H1 (cell line): ENCODE measurements at regions not wholly inside any gene's neighbourhood (a gene's known extent, or its start where the extent isn't known, plus 50 kb on each side); places are given as distances from the start of the nearest gene placed in this dataset.

Experiments used
- CTCF ChIA-PET: fragments of 300-600 bp; sonication (Branson Sonifier 250); formaldehyde crosslinking; loops from one replicate; lab custom pipeline; 2021; ENCODE audit not compliant: partially characterized antibody; lab: Charles Lee
- POLR2A ChIA-PET: fragments of 300-600 bp; sonication (Branson Sonifier 250); formaldehyde crosslinking; loops from one replicate; lab custom pipeline; 2021; ENCODE audit warnings: inconsistent platforms; ENCODE audit not compliant: partially characterized antibody; lab: Charles Lee
- DNase-seq, 2 experiments: peaks; one replicate each; pipeline versions ENCODE4 v3.0.0 to v3.0.0-alpha.2; 2010 to 2022; ENCODE audit warnings: low spot score in 2 of 2, low read depth in 1 of 2, mixed read lengths in 1 of 2
- FAIRE-seq: peaks from 2 replicates; lab custom pipeline; 2011; peaks lifted over from hg19 to GRCh38; lab: Jason Lieb, UNC
- H2AFZ ChIP-seq: 2 replicates; pipeline ENCODE4 v1.8.1; 2012; ENCODE audit warnings: low read length, inconsistent platforms
- H2AK5ac ChIP-seq: 2 replicates; pipeline ENCODE4 v1.6.1; 2013; ENCODE audit warnings: low read depth, low read length
- H2BK120ac ChIP-seq: replicated peaks from 2 replicates; pipeline ENCODE3; 2013; ENCODE audit warnings: low read depth, low read length, inconsistent platforms
- H2BK12ac ChIP-seq: 2 replicates; pipeline ENCODE4 v1.6.1; 2013; ENCODE audit warnings: low read depth, low read length
- H2BK15ac ChIP-seq: 2 replicates; pipeline ENCODE4 v1.6.1; 2013; ENCODE audit warnings: low read length
- H2BK20ac ChIP-seq: 2 replicates; pipeline ENCODE4 v1.6.1; 2013; ENCODE audit warnings: low read length
- H2BK5ac ChIP-seq: 2 replicates; pipeline ENCODE4 v1.6.1; 2013; ENCODE audit warnings: low read depth, low read length
- H3K14ac ChIP-seq: 2 replicates; pipeline ENCODE4 v1.6.1; 2013; ENCODE audit warnings: inconsistent platforms; ENCODE audit not compliant: insufficient read length
- H3K18ac ChIP-seq: 2 replicates; pipeline ENCODE4 v1.6.1; 2013; ENCODE audit warnings: low read length; ENCODE audit errors: extremely low read depth
- H3K23ac ChIP-seq: 2 replicates; pipeline ENCODE4 v1.6.1; 2013; ENCODE audit warnings: inconsistent platforms; ENCODE audit not compliant: insufficient read length
- H3K23me2 ChIP-seq: 2 replicates; pipeline ENCODE4 v1.6.1; 2013; ENCODE audit warnings: low read depth, low read length
- H3K27ac ChIP-seq: 2 replicates; pipeline ENCODE4 v1.6.1; 2011; ENCODE audit warnings: low read depth, low read length, inconsistent platforms
- H3K27me3 ChIP-seq, 4 experiments: replicated peaks in 1 of 4; 1 replicate in 1 of 4; 2 replicates in 3 of 4; pipeline versions ENCODE4 v1.6.1 to v1.8.1; 2011 to 2013; ENCODE audit warnings: low read length in 3 of 4, mild to moderate bottlenecking in 3 of 4, inconsistent platforms in 2 of 4, mixed read lengths in 2 of 4, moderate library complexity in 1 of 4; ENCODE audit not compliant: control insufficient read depth in 3 of 4, insufficient read depth in 3 of 4; ENCODE audit errors: extremely low read depth in 1 of 4
- H3K36me3 ChIP-seq, 4 experiments: 2 replicates each; pipeline versions ENCODE4 v1.6.1 to v1.8.1; 2011 to 2013; ENCODE audit warnings: mild to moderate bottlenecking in 4 of 4, low read length in 3 of 4, moderate library complexity in 2 of 4, control low read depth in 1 of 4, inconsistent platforms in 1 of 4; ENCODE audit not compliant: insufficient read depth in 4 of 4, control insufficient read depth in 2 of 4
- H3K4ac ChIP-seq: replicated peaks from 2 replicates; pipeline ENCODE3; 2013; ENCODE audit warnings: low read length, low read depth, mixed read lengths, inconsistent platforms; ENCODE audit not compliant: insufficient read length
- H3K4me1 ChIP-seq, 4 experiments: replicated peaks in 1 of 4; 1 replicate in 1 of 4; 2 replicates in 3 of 4; pipeline versions ENCODE4 v1.6.1 to v1.8.1; 2011 to 2013; ENCODE audit warnings: low read length in 3 of 4, inconsistent platforms in 2 of 4, mixed read lengths in 1 of 4; ENCODE audit not compliant: insufficient read depth in 4 of 4, control insufficient read depth in 3 of 4
- H3K4me2 ChIP-seq, 2 experiments: 2 replicates each; pipeline versions ENCODE4 v1.6.1 to v1.8.1; 2011 to 2013; ENCODE audit warnings: low read depth in 2 of 2, low read length in 2 of 2, control low read depth in 1 of 2, inconsistent platforms in 1 of 2, mild to moderate bottlenecking in 1 of 2; ENCODE audit not compliant: insufficient read depth in 1 of 2
- H3K4me3 ChIP-seq, 4 experiments: fragments of 200-600, 300-600 bp in 1 of 4; sonication (generic), shearing (Covaris generic), sonication (Bioruptor Twin) in 1 of 4; 2 replicates each; pipeline versions ENCODE4 v1.5.1 to v1.8.1; 2011 to 2016; ENCODE audit warnings: low read length in 4 of 4, low read depth in 3 of 4, control low read depth in 2 of 4, inconsistent platforms in 2 of 4, mild to moderate bottlenecking in 2 of 4, mixed read lengths in 1 of 4, moderate library complexity in 1 of 4; ENCODE audit not compliant: insufficient read depth in 2 of 4; ENCODE audit errors: extremely low read depth in 1 of 4
- H3K56ac ChIP-seq: replicated peaks from 2 replicates; pipeline ENCODE3; 2013; ENCODE audit warnings: low read depth, mild to moderate bottlenecking, mixed read lengths, low read length, inconsistent platforms; ENCODE audit not compliant: insufficient read length
- H3K79me1 ChIP-seq: 2 replicates; pipeline ENCODE4 v1.6.1; 2013; ENCODE audit warnings: low read depth, low read length, control low read depth
- H3K79me2 ChIP-seq, 2 experiments: 2 replicates each; pipeline versions ENCODE4 v1.6.1 to v1.8.1; 2012 to 2013; ENCODE audit warnings: low read length in 2 of 2, mild to moderate bottlenecking in 2 of 2, inconsistent platforms in 1 of 2; ENCODE audit not compliant: insufficient read depth in 2 of 2, control insufficient read depth in 1 of 2
- H3K9ac ChIP-seq, 4 experiments: replicated peaks in 1 of 4; 1 replicate in 1 of 4; 2 replicates in 3 of 4; pipeline versions ENCODE4 v1.6.1 to v1.8.1; 2011 to 2013; ENCODE audit warnings: low read depth in 3 of 4, low read length in 3 of 4, control low read depth in 2 of 4, mild to moderate bottlenecking in 2 of 4, moderate library complexity in 2 of 4, inconsistent platforms in 1 of 4; ENCODE audit errors: extremely low read depth in 1 of 4
- H3K9me3 ChIP-seq, 2 experiments: 2 replicates each; pipeline versions ENCODE4 v1.6.1 to v1.8.1; 2012 to 2013; ENCODE audit warnings: mild to moderate bottlenecking in 2 of 2, moderate library complexity in 2 of 2, control low read depth in 1 of 2, inconsistent platforms in 1 of 2, low read depth in 1 of 2, low read length in 1 of 2, mixed read lengths in 1 of 2; ENCODE audit not compliant: insufficient read depth in 2 of 2
- H4K20me1 ChIP-seq, 2 experiments: replicated peaks in 1 of 2; 2 replicates each; pipeline versions ENCODE3 to v1.8.1; 2011 to 2013; ENCODE audit warnings: inconsistent platforms in 2 of 2, low read length in 2 of 2, mild to moderate bottlenecking in 1 of 2; ENCODE audit not compliant: insufficient read depth in 2 of 2, control insufficient read depth in 1 of 2
- H4K5ac ChIP-seq: 2 replicates; pipeline ENCODE4 v1.6.1; 2013; ENCODE audit warnings: low read length, low read depth, mixed read lengths, inconsistent platforms; ENCODE audit not compliant: insufficient read length
- H4K8ac ChIP-seq: 2 replicates; pipeline ENCODE4 v1.8.0; 2013; ENCODE audit warnings: mild to moderate bottlenecking, moderate library complexity, low read length, inconsistent platforms; ENCODE audit not compliant: insufficient read depth; ENCODE audit errors: extremely low read depth
- H4K91ac ChIP-seq: replicated peaks from 2 replicates; pipeline ENCODE3; 2013; ENCODE audit warnings: low read length, mixed read lengths, inconsistent platforms; ENCODE audit not compliant: insufficient read length
- FOSL1 ChIP-seq: IDR thresholded peaks from 2 replicates; pipeline ENCODE4 v1.6.1; 2011; ENCODE audit warnings: mild to moderate bottlenecking, low read depth, low read length, moderate library complexity; ENCODE audit not compliant: insufficient read depth
- GTF2F1 ChIP-seq: IDR thresholded peaks from 2 replicates; pipeline ENCODE4 v1.6.1; 2012; ENCODE audit warnings: low read depth, low read length, improper control_type of control experiment, borderline replicate concordance
- NRF1 ChIP-seq: IDR thresholded peaks from 2 replicates; pipeline ENCODE4 v1.6.1; 2011; ENCODE audit warnings: mild to moderate bottlenecking, low read depth, low read length, improper control_type of control experiment
- POLR2AphosphoS5 ChIP-seq: IDR thresholded peaks from 2 replicates; pipeline ENCODE4 v1.6.1; 2011; ENCODE audit warnings: low read depth, low read length
- SRF ChIP-seq: IDR thresholded peaks from 2 replicates; pipeline ENCODE4 v1.6.1; 2011; ENCODE audit warnings: mild to moderate bottlenecking, low read depth, low read length, moderate library complexity

DNA sequence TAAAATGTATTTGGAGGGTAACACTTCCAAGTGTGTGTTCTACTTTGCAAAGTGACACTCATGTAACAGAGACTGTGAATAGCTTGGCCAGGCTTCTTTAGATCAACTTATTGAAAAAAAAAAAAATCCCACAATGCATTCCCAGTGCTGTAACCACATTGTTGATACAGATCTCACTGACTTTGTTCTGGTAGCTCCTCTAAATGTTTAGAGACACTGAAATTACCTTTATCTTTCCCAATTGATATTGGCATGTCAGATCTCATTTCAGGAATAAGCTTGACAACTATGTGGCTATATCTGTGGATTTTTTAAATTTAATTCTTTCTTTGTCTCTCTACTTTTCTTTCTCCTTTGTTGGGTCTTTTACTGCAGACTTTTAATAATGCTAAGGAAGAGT lies 1018.9 kb upstream of the PRMT6 start:
- Histone ChIP-seq H3K14ac (no peak overlapping the region), H3K4me3 (no peak overlapping the region), H3K79me2 (no peaks in the 10 kb centered on the region), H2BK5ac (no peak overlapping the region), H3K4me2 (no peak overlapping the region), H4K91ac (no peak overlapping the region), H3K4ac (no peak overlapping the region), H3K9me3 (no peaks in the 10 kb centered on the region; a peak in 1 of 4 replicates), H2BK20ac (no peak overlapping the region), H3K79me1 (no peaks in the 10 kb centered on the region), H4K20me1 (no peaks in the 10 kb centered on the region), H2BK12ac (no peak overlapping the region), H3K9ac (no peak overlapping the region), H4K8ac (no peak overlapping the region), H3K18ac (no peak overlapping the region), H2BK120ac (no peak overlapping the region), H3K23ac (no peak overlapping the region), H3K27me3 (no peaks in the 10 kb centered on the region), H3K4me1 (no peaks in the 10 kb centered on the region), H3K36me3 (no peaks in the 10 kb centered on the region), H2AK5ac (no peak overlapping the region), H4K5ac (no peak overlapping the region), H2AFZ (no peak overlapping the region), H2BK15ac (no peak overlapping the region), H3K23me2 (no peaks in the 10 kb centered on the region), H3K56ac (no peak overlapping the region), H3K27ac (no peak overlapping the region)
- TF ChIP-seq POLR2AphosphoS5, result no peak
- TF ChIP-seq FOSL1, result no peak
- TF ChIP-seq SRF, result no peak
- no peak for TF ChIP-seq NRF1
- no peak for TF ChIP-seq GTF2F1
- FAIRE-seq, result no peak
- ChIA-PET POLR2A (no interaction called here), CTCF (interaction anchor here (0.5 to 0.6 kb wide), 2 partner anchors 14 to 123 kb away, joined by 3 to 4 read pairs; no protein-coding TSS in a partner anchor)
- DNase-seq, result no peak
